DMS 273 (cell line): ENCODE measurements at regions not wholly inside any gene's neighbourhood (a gene's known extent, or its start where the extent isn't known, plus 50 kb on each side); places are given as distances from the start of the nearest gene placed in this dataset.

Source experiments
- DNase-seq: peaks from one replicate; lab custom pipeline; 2025; ENCODE audit not compliant: unreplicated experiment; lab: John Stamatoyannopoulos, UW

DNA sequence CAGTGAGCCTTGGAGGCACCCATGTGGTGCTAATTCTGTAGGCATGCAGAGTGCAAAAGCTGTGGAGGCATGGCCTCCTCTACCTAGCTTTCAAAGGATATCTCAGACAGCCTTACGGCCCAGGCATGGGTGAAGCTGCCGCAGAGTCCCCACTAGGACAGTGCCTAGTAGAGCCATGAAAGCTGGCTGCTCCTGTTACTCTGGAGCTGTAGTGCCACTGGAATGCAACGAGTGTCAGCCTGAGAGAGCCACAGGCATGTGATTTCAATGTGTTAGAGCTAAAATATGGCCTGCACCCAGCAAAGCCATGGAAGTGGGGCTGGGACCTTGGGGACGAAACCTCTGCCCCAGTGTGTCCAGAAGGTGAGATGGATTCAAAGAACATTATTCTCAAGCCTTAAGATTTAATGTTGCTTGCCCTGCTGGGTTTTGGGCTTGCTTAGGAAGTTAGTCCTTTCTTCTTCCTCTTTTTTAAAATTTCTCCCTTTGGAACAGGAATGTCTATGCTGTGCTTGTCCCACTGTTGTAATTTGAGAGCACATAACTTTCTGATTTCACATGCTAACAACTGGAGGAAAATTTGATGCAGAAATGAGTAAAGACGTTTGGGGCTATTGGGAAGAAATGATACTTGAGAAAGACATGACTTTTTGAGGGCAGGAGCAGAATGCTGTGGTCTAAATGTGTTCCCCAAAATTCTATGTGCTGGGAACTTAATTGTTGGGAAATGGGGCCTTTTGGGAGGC is 298.4 kb downstream of the PSAT1 start:
- no peak for DNase-seq

DNA sequence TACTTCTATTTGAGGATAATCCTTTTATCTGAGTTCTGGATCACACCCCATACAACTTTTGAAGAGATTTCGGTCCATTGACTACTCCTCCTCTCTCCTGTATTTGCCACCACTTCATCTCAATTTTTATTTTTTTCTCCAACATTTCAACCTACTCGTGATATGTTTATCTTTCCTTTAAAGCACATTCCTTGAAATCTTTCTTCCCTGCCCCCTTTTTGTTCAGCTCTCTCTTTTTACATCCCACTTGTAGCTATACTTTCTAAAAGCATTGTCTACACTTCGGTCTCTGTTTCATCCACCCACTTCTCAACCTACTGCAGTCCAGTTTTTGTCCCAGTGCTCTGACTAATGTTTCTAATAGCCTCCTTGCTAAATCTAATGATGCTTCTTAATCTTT is 299.4 kb downstream of the PSAT1 start:
- no peak for DNase-seq

DNA sequence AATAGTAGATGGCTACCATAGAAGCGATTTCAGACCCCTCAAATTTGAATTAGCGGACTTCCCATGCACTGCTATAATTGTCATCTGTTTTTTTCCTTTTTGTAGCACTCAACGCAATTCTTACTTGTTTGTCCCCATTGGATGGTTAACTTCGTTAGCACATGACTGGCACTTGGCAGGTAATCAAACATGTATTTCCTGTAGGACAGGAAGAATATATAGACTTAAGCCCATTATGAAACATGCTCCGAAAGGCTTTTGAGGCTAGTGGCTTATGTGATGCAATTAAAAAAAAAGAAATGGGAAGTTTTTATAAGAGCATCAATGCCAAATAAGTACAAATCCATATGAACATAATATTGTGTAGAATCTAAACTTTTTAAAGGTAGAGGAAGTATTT is 301.2 kb downstream of the PSAT1 start:
- DNase-seq = no peak

DNA sequence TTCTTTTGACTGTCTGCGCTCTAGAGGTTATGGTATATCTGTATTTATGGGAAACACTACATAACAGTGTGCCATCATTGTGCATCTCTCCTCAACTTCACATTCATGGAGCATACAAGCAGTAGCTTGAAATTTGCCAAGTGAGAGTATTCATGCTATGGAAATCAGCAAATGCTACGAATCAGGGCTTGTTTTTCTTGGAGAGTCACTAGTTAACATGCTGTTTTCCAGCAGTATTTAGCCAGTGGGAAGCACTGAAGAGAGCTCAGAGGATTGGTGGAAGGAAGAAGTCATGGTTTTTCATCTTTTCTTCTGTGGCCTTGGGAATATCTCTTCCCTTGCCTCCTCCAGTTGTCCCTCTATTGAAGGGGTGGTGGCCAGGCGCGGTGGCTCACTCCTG is 303.0 kb downstream of the PSAT1 start:
- no peak for DNase-seq

DNA sequence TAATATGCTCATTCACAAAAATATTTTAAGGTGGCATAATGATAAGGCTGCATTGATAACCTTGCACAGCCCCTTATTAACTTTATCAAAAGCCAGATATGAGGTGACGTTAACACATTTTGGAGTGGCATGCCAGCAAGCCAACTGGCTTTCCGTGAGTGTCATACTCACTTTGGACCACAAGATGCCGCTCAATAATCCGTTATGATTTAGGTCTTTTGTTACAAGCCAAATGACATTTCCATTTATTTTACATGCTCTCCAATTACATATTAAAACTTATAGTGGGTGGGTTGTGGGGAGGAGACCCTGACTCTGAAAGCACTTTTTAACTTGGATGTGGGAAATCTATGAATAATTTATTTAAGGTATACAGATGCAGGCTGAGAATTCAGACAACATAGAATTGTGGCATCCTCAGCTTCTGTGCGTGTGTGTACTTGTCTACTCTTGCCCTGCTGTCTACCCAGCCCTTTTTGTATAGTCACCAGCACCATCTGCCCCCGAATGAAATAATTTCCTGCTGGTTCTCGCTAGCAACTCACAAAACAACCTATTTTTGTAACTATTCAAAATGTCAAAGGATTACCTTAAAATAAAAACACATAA is 305.1 kb downstream of the PSAT1 start:
- peak; percentile 86 for DNase-seq

DNA sequence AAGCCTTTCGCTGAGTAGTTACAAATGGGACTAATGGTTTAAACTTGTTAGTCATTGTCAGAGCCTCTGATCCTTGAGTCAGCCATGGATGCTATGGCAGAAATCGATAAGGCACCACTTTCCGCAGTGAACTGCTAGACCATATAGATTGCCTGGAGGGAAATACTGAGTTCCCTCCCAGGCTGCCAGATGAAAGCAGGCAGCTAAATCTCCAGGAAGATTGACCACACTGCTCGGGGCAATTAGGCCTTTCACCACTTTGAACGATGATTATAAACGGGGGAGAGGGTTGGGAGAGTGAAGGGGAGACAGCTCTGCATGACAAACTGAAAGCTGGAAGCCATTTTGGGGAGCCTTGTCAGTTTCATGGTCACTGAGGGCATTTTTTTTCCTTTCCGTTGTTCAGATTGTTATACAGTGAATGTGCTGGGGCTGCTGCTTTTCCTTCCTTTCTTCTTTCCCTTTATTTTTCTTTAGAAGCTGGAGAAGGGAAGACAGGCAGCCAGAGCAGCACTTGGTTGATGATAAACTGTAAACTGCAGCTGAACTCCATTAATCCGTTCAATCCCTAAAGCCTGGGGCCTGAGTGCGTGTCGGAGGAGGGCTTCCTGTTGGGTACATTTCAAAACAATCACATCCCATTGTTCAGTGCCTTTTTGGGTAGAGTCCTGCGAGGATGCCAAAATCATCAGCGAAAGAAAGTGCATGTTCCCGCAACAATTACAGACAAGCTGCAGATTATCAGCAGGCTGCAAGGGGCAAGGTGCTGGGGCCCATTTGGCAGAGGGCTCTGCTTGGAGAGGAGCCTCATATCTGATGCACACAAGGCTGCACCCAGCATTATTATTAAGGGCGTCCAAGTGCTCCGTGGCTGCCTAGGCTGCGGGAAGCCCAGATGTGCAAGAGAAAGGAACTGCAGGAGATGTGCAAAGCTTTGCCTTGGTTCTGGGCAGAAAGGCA is 308.4 kb downstream of the PSAT1 start:
- DNase-seq = no peak

DNA sequence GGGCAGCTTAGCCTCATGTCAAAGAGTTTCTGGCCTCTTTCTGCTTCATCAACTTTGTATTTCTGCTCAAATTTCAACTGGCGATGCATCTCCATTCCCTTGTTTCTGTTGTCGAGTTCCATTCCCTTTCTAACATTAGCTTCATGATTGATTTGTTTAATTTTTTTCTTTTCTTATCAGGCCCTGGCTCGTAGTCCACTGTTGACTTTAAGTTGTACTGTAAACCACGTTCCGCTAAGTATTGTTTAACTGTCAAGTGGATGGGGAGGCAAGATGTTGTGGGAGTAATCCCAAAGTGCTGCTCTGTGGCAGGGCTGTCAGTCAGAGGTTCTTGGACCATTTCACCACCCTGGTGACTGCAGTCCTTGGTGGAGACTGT is 309.1 kb downstream of the PSAT1 start:
- no peak for DNase-seq

DNA sequence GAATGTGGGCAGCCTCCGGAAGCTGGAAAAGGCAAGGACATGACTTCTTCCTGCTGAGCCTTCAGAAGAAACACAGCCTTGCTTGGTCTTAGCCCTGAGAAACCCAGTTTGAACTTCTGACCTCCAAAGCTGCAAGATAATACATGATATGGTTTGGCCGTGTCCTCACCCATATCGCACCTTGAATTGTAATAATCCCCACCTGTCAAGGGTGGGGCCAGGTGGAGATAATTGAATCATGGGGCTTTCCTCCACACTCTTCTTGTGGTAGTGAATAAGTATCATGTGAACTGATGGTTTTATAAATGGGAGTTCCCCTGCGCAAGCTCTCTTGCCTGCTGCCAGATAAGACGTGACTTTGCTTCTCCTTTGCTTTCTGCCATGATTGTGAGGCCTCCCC is 310.9 kb downstream of the PSAT1 start:
- DNase-seq = no peak

DNA sequence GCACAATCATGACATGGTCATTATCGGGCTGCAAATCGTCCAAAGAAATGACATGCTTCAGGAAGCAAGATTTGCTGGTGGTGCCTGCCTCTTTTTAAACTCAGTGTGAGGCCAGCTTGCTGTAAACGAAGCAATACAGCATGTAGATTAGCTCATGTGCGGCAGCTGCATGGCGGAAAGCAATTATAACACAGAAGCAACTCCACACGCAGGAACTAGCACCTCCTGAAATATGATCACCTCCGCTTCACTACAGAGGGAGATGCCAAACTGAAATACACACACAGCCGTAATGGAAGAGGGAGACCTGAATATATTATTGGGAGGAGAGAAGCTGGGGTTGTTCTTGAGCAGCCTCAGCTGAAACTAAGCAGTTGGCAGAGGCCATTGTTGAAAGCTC is 312.5 kb downstream of the PSAT1 start:
- DNase-seq = peak; percentile 80

DNA sequence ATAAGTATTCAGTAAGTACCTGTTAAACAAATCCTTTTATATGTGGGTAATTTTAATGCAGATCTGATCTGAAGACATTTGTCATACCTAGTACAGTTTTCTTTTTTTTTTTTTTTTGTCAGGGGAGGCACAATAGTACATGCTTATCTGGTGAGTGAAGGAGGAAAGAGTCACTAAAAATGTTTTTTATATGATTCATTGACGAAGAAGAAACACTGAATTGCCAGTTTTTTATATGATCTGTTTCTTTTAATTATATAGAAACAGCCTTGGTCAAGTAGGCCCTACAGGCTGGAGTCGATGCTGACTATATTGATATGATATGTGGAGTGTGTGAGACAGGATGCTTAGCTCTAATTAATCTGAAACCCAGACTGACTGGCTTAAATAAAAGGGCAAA is 315.2 kb downstream of the PSAT1 start:
- DNase-seq = no peak

DNA sequence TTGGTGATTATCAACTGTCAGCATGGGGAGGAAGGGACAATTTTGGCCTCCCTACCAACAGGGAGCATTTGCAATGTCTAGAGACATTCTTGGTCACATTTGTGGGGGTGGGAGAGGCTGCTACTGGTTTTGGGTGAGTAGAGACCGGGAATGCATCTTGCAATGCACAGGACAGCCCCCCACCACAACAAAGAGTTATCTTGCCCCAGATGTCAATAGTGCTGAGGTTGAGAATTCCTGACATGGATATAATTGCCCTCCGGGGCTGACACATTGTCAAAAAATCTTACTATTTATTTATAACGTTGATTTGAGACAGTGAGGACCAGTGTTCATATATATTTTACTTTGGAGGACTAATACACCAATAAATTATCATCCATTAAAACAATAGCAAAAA is 316.1 kb downstream of the PSAT1 start:
- DNase-seq = no peak

DNA sequence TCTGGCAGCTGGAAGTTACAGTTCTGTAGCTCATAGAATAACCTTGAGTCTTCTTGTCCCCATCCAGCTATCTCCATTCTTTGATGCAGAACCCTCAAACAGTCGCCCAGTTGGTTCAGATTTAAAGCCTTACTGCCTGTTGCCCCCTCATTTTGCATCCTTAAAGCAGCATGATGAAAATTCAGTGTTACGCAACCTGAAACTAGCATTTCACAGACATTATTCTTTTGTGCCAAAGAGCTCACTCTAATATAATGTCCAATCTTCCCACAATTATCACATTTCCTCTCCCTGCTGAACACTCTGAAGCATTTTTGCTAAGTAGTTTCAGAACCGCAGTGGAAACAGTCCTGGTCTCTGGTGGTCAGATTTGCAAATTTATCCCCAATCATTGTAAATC is 318.0 kb downstream of the PSAT1 start:
- no peak for DNase-seq

DNA sequence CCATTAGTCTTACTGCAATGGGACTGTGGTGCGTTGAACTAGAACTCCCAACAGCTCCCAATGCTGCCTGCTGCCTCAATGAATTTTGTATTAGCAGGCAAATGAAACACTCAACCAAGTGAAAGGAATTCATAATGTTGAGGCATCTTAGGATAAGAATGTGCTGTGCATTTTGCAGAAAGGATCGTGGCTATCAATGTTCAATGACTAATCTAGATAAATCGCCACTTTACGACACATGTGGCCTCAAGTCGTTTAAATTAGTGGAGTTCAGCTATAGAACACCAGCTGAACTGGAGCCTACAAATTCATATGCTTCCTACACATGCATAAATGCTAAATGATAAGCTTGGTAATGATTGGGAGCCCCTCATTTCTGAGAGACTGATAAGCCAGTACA is 318.4 kb downstream of the PSAT1 start:
- DNase-seq = no peak

DNA sequence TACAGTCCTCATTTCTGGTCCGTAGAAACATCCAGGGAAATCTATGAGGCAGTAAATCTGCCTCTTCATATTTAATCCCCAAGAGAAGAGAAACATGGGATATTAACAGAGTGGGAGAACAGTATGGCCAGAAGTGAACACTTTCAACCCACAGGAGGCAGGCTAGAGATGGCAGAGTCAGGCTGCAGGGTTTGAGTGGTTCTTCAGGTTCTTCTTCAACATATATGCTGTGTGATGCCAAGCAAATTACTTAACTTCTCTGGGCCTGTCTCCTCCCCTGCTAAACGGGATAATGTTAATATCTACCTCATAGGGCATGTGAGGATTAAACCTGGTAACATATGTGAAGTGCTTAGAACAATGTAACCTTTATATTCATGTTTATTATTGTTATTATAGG is 321.8 kb downstream of the PSAT1 start:
- no peak for DNase-seq

DNA sequence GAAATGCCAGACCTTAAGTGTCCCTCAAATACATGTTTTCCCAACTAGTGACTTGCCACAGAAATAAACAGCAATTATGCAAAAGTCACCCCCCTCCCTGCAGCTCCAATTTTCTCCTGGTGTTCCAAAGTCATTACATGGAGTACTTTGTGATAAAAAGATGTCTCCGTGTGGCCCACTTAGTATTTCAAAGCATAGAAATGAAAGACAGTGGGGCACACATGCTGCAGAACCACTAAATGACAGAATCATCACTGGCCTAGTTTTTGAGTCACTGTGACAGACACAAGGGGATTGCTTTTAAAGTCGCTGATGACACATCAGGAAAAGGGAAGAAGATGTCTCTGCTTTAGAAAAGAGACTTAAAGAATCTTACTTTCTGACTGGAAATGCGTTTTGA is 323.4 kb downstream of the PSAT1 start:
- no peak for DNase-seq

DNA sequence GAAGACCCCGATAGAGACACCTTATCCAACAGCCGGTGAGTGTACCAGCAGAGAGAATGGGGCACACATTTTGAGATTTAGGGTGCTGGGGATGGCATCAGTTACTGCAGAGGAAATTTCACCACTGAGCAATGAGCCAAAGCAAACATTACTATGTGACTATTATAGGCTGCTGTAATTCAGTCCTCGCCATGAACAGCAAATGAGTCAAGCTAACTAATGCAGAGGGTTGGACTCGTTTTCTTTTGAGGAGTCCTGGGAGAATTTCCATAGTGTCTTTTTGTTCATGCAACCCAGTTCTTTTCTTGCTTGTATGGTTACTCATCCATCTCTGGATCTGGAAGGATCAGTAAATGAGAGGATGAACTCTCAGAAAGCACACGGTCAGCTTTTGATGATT is 323.8 kb downstream of the PSAT1 start:
- DNase-seq = no peak

DNA sequence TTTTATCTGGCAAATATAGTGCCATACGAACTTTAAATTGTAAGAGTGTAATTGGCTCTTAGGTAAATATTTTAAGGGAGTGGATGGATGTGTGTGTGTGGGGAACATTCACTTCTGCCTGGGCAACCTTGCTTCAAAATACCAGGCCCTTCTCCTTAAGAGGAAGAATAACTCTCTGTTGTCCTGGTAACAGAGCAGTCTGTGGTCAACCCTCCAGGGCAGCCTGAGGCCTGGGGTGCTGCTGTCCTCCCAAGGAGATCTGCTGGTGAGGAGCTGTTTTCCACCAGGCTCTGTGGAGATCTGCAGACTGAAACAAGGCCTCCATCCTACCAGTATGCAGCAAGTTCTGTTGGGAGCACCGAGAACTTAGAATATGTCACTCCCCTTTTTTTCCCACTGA is 325.2 kb downstream of the PSAT1 start:
- no peak for DNase-seq

DNA sequence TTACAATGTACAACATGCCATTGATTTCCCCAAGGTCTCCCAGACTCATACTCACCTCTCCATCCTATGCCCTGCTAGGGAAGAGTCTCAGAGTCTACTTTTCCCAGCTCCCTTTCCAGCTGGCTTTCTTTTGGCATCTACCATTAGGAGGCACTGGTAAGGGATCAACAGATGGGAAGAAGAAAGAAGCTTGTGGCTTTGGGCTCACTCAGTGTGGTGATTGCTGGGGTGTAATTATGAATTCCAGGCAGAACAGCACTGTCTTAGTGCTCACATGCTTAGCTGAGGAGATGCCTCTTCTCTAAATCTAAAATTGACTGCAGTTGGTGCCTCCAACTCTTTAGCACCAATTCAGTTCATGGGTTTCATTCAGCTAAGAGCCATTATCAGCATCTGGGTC is 330.0 kb downstream of the PSAT1 start:
- DNase-seq = no peak

DNA sequence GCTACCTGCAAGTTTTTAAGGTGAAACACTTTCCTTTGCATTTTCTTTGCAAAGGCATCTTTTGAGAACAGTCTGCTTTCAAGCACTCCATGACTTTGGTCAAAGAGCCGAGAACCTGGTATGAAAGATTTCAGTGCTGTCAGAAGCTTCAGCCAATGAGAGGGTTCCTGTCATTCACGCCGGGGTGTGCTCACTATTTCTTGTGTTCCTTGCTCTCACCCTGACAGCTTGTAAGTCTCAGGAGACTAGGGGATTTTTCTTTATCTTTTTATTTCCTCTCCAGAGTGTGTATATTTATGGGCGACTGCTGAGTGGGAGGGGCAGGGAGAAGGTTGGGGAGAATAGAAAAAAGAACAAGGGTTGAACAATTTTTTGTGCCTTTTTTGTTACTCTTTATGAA is 334.0 kb downstream of the PSAT1 start:
- DNase-seq = no peak

DNA sequence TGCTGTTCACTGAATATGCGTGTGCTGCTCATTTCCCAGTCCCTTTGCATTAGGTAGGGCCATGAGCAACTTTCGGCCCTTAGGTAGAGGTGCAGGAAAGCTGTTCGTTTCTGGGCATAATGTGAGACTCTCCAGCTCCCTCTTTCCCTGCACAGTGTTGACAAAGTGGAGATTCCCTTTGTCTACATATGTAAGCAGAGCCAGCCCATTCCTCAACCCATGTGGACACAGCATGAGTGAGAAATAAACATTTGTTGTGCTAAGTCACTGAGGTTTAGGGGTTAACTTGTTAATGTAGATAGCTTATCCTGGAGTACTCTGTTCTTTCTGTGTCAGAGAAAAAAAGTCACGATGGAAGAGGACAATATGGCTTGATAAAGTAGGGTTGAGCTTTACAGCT is 343.8 kb downstream of the PSAT1 start:
- DNase-seq = no peak

DNA sequence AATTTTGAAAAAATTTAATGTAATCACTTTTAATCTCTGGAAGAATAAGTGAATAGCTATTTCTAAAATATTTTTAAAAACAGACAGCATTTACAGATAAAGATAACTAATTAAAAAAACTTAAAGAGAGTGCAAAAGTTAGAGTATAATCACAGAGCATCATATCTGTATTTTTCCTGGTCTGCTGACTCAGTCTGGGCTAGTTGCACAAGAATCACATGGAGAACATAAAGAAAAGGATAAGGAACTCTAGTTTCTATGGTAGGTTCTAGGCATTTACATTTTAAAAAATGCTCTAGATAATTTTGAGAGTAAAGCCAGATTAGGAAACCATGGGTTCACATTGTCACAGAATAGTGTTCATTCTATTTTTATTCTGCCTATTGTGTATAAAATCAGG is 347.4 kb downstream of the PSAT1 start:
- DNase-seq = no peak

DNA sequence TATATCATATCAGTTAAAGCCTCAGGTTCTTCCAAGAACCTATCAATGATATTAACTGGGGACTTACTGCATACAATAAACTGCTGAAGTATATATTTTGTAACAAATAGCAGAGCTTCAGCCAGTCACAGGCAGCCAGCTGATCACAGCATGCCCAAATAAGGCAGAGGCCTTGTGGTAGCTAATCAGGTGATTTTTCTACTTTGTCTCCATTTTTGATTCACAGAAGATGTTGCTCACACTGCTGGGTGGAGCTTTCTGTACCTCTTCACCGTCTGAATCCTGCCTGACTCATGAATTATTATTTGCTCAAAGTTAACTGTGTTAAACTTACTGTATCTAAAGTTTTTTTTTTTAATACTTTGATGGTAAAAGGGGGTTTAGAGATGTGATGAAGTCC is 357.4 kb downstream of the PSAT1 start:
- DNase-seq = no peak
